ENCODE measurements at regions not wholly inside any gene's neighbourhood (a gene's known extent, or its start where the extent isn't known, plus 50 kb on each side); places are given as distances from the start of the nearest gene placed in this dataset.

DNA sequence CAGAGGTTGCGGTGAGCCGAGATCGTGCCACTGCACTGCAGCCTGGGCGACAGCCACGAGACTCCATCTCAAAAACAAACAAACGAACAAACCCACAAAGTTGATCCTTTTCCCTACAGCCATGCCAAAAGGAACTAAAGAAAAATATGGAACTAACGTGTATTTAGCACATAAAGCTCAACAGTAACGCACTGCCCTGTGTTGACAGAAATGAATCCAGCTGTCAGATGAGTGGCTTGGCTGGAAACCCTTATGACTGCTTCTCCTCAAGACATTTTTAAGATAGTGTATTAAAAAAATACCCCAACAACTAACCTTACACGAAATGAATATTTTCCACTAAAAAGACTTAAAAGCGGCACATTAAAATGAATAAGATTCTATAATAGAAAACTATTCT lies 62.9 kb upstream of the TUBA3E start:
- TF ChIP-seq POLR2AphosphoS5 (IDR thresholded peaks at IDR 0.05; ENCODE audit: low read depth) (no peak), EZH2 (IDR thresholded peaks at IDR 0.05; ENCODE audit: low read depth, unreplicated experiment) (no peak), EZH2phosphoT487 (IDR thresholded peaks at IDR 0.05; ENCODE audit: unreplicated experiment) (no peak), CREB1 (CRISPR knock-in tag; IDR thresholded peaks at IDR 0.05; ENCODE audit: low read depth) (no peak), NANOG (IDR thresholded peaks at IDR 0.05; ENCODE audit: borderline replicate concordance) (no peak), STAT1 (IDR thresholded peaks at IDR 0.05; ENCODE audit: unreplicated experiment) (no peak), JUNB (IDR thresholded peaks at IDR 0.05; ENCODE audit: unreplicated experiment) (no peak)
- TF ChIP-seq, protein P1, sequence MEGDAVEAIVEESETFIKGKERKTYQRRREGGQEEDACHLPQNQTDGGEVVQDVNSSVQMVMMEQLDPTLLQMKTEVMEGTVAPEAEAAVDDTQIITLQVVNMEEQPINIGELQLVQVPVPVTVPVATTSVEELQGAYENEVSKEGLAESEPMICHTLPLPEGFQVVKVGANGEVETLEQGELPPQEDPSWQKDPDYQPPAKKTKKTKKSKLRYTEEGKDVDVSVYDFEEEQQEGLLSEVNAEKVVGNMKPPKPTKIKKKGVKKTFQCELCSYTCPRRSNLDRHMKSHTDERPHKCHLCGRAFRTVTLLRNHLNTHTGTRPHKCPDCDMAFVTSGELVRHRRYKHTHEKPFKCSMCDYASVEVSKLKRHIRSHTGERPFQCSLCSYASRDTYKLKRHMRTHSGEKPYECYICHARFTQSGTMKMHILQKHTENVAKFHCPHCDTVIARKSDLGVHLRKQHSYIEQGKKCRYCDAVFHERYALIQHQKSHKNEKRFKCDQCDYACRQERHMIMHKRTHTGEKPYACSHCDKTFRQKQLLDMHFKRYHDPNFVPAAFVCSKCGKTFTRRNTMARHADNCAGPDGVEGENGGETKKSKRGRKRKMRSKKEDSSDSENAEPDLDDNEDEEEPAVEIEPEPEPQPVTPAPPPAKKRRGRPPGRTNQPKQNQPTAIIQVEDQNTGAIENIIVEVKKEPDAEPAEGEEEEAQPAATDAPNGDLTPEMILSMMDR (conservative IDR thresholded peaks at IDR 0.05; ENCODE audit: low read depth in 2 of 2), result no peak
- TF ChIP-seq, protein P2, sequence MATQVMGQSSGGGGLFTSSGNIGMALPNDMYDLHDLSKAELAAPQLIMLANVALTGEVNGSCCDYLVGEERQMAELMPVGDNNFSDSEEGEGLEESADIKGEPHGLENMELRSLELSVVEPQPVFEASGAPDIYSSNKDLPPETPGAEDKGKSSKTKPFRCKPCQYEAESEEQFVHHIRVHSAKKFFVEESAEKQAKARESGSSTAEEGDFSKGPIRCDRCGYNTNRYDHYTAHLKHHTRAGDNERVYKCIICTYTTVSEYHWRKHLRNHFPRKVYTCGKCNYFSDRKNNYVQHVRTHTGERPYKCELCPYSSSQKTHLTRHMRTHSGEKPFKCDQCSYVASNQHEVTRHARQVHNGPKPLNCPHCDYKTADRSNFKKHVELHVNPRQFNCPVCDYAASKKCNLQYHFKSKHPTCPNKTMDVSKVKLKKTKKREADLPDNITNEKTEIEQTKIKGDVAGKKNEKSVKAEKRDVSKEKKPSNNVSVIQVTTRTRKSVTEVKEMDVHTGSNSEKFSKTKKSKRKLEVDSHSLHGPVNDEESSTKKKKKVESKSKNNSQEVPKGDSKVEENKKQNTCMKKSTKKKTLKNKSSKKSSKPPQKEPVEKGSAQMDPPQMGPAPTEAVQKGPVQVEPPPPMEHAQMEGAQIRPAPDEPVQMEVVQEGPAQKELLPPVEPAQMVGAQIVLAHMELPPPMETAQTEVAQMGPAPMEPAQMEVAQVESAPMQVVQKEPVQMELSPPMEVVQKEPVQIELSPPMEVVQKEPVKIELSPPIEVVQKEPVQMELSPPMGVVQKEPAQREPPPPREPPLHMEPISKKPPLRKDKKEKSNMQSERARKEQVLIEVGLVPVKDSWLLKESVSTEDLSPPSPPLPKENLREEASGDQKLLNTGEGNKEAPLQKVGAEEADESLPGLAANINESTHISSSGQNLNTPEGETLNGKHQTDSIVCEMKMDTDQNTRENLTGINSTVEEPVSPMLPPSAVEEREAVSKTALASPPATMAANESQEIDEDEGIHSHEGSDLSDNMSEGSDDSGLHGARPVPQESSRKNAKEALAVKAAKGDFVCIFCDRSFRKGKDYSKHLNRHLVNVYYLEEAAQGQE (IDR thresholded peaks at IDR 0.05; ENCODE audit: unreplicated experiment), result no peak
- TF ChIP-seq, protein P3, sequence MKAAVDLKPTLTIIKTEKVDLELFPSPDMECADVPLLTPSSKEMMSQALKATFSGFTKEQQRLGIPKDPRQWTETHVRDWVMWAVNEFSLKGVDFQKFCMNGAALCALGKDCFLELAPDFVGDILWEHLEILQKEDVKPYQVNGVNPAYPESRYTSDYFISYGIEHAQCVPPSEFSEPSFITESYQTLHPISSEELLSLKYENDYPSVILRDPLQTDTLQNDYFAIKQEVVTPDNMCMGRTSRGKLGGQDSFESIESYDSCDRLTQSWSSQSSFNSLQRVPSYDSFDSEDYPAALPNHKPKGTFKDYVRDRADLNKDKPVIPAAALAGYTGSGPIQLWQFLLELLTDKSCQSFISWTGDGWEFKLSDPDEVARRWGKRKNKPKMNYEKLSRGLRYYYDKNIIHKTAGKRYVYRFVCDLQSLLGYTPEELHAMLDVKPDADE (IDR thresholded peaks at IDR 0.05), result no peak
